NCI-H345 (cell line): ENCODE measurements at regions not wholly inside any gene's neighbourhood (a gene's known extent, or its start where the extent isn't known, plus 50 kb on each side); places are given as distances from the start of the nearest gene placed in this dataset.
"Not testable (repeated sequence)": the region's sequence is repeated elsewhere in the genome, so short reads cannot be mapped to it uniquely, and the experiment has no call there.

ENCODE experiments used
- DNase-seq: peaks from one replicate; lab custom pipeline; 2025; lab: John Stamatoyannopoulos, UW

DNA sequence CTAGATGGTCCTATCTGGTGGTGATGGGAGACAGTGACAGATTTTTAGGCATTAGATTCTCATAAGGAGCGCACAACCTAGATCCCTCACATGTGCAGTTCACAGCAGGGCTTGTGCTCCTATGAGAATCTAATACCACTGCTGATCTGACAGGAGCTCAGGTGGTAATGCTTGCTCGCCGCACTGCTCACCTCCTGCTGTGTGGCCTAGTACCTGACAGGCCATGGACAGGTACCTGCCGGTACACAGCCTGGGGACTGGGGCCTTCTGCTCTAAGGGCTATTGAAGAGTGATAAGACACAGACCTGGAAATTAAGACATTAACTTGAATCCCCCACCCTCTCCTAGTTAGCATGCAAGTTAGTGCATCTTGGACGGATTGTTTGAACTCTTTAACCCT lies 64.4 kb downstream of the KLRB1 start:
- DNase-seq, result not testable (repeated sequence)

DNA sequence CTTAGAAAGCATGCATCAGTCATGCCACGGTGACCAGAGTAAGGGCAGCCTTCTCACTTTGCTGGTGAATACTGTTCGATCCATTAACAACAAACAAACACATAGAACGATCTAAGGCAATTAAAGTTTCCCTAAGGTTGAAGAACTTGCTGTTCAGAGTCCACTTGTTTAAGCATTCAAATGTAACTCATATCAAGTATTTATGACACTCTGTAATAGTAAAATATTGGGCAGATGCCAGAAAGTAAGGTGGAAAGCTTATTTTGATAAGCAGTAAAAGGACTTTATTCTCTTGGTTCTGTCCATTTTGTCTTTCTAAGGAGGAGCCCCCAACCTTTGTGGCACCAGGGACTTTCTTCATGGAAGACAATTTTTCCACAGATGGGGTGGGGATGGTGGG lies 64.9 kb downstream of the KLRB1 start:
- DNase-seq, result not testable (repeated sequence)

DNA sequence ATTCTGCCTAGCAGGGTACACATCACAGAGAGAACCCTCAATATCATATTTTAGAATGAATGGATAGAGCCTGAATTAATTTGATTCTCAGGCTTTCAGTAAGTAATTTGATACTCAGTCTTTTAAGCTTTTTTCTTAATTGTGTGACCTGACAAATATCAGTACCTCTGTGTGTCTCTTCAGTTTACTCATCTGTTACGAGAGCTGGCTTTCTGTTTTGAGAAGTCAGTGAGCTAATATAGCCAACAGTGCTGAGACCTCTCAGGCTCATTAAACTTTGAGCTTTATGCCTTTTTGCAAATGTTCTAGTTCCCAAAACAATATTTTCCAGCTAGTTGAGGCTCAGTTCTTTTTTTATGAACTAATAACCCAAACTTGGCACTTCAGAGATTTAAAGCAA lies 91.8 kb downstream of the KLRB1 start:
- not testable (repeated sequence) for DNase-seq

DNA sequence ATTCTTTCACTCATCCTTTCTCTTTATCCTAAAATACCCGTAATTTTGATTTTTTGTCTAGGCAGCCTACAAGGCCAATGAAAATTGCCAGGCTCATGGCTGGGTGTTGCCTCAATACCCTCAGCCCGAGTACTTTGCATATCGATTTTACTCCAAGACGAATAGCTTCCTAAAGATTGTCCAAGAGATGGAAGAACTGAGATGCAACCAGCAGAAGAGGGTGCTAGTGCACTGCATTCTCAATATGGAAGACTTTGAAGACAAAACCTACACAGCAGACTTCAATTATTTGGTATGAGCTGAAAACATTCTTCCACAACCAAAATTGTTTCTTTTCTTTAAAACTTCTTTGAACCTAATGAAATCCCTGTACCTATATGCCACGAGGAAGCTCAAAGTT lies 95.0 kb downstream of the KLRB1 start:
- not testable (repeated sequence) for DNase-seq

DNA sequence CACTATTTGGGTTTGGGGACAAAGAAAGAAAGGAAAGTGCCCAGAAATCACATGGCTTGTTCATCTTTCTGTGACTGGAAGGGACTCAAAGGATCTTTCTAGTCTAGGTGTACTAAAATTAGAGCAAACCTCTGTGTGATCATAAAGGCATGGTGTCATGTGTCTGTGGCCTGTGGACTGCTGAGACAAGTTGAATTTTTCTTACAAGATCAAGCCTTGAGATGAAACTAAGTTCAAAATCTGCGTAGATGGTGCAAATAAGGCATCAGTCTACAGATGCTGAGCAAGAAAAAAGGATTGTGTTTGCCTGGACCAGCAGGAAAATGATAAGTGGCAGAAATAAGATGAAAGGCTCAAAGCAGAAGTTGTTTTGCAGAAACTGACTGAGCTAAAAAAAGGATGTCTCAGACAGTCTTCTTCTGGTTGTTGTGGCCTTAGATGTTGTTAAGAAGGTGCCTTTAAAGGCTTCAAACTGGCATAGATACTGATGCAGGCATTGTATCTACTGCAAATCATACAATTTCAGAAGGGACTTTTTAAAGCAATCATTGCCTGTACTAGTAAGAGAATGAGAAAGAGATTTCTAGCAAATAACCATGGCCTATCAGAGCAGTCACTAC lies 97.2 kb downstream of the KLRB1 start:
- not testable (repeated sequence) for DNase-seq

DNA sequence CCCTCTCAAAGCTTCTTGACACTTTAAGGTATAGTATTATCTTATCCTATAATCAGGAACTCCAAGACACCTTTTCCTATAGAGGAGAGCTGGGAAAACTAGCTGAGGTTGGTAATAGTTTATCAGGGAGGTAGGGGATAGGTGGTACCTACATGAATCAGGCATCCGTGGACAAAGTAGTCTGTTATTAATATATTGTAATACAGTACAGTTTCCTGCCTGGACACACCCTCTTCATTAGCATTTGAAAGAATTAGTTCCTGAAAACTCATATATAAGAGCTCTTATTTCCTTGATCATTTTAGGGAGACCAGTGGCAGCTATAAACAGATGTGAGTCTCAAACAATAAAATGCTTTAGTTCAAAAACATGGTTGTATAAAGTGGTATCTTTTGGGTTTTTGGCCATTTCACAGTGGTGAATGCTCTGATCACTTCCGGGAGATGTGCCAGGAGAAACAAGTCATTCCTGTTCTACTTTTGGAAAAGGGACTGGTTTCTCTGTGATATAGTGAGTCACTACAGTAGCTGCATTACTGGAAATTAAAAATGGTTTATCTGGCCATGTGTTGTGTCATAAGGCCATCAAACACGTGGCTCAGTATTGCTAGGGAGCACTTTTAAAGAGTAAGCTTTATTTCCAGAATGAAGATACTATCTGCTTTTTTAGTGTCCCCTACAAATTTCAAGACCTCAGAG lies 98.1 kb downstream of the KLRB1 start:
- no peak for DNase-seq

DNA sequence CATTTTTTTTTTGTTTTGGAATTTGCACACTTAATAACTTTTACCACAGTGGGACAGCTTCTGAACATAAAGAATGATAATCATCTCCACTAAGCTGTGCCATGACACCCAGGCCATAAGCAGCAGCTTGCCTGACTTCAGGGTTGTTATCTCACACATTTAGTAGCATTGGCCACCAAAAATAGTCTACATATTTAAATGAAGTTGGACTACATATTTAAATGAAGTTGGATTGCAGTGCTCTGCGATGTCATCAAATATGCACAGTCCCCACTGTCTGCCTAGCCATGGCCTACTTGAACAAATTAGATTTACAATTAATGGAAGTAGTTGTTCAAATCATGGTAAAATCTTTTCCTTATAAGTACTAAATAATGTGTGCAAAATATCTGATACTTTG lies 101.0 kb downstream of the KLRB1 start:
- DNase-seq, result no peak

DNA sequence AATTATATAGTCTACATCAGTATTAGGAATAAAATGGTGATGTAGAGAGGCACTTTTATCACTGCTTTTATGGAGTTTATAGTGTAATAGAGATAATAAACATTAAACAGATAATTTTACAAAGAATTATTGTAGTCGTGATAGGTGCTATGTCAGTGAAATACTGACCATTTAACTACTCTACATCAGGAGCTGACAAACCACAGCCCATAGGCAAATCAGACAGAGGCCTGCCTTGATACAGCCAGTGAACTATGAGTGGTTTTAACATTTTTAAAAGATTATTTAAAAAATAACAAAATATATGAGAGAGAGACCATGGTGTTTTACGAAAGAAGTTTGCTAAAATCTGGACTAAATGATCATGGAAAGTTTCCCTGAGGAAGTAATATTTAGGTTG lies 104.3 kb downstream of the KLRB1 start:
- not testable (repeated sequence) for DNase-seq

DNA sequence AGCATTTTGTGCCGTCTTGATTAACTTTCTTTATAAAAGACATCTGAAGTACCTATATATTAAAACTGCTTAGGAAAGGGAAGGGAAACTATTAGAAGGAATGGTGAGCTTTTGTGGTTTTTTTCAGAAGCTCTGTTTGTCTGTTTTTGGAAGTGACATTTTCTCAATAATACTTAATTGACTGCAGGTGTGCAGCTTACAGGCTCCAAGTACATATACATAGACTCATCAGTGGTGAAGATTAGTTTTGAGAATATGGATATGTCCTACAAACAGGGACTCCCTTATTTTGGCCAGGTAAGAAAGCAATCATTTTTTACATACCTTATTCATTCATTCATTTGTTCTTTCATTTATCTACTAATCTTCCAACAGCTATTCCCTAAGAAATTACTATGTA lies 104.9 kb downstream of the KLRB1 start:
- not testable (repeated sequence) for DNase-seq

DNA sequence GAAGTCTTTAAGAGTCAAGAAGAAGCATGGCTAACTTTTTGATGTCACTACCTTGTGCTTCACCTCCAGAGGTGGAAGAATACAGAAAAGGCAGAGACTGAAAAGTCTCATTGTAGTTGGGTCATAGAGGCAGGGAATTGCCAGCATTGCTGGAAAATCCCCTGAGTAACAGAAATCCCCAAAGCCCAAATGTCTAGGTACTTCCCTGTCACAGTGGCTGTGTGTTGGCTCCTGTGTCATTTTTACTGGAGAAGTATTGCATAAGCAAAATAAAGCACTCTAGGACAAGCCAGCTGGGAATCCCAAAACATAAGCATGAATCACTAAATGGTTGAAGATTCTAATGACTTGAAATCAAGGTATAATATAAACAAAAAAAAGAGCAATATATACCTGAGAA lies 114.4 kb downstream of the KLRB1 start:
- DNase-seq, result not testable (repeated sequence)

DNA sequence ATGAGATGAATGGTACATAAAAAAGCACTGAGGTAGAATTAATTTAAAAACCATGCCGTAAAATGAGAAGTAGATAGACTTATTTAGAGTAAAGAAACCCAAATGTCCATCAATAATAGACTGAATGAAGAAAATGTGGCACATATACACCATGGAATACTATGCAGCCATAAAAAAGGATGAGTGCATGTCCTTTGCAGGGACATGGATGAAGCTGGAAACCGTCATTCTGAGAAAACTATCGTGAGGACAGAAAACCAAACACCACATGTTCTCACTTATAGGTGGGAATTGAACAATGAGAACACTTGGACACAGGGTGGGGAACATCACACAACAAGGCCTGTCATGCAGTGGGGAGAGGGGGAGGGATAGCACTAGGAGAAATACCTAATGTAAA lies 126.4 kb downstream of the KLRB1 start:
- DNase-seq, result not testable (repeated sequence)

DNA sequence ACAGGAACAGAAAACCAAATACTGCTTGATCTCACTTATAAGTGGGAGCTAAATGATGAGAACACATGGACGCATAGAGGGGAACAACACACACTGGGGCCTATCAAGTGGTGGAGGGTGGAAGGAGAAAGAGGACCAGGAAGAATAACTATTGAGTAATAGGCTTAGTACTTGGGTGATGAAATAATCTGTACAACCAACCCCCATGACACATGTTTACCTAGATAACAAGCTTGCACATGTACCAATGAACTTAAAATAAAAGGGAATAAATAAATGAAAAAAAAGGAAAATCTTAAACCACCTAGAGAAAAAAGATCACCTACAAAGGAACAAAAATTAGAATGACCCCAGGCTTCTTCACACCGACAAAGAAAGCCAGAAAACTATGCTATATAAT lies 133.5 kb downstream of the KLRB1 start:
- not testable (repeated sequence) for DNase-seq

DNA sequence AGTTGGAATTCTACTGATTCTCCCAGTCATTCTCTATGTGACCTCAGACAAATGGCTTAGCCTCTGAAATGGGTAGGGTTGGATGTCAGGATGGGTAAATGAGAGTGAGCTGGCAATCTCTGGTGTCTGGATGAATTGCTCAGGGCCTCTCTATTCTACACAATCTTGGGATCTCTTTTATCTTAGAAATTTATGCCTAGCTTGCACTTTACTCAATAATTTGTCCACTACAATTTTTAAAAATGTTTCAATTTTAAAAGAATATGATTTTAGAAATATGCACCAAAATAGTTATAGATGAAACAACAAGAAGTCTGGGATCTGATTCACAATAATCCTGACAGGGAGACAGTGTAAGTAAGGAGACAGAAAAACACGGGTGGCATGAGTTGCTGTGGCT lies 134.1 kb downstream of the KLRB1 start:
- DNase-seq, result not testable (repeated sequence)

DNA sequence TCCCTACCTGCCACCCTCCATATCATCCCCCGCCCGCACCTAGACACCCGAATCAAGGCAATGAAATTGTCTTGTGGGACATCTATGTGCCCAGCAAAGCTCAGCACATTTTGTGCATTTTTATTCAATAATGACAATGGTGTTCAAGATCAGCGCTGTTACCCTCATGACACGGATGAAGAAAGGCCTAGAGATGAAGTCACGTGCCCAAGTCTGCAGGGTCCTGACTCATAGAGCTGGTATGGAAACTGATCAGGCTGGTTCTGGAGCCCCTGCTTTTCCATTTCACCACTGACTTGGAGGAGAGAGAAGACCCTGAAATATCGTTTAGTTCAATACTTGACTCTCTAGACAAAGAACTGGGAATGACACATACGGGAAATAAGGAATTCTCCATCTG lies 136.2 kb downstream of the KLRB1 start:
- DNase-seq, result not testable (repeated sequence)

DNA sequence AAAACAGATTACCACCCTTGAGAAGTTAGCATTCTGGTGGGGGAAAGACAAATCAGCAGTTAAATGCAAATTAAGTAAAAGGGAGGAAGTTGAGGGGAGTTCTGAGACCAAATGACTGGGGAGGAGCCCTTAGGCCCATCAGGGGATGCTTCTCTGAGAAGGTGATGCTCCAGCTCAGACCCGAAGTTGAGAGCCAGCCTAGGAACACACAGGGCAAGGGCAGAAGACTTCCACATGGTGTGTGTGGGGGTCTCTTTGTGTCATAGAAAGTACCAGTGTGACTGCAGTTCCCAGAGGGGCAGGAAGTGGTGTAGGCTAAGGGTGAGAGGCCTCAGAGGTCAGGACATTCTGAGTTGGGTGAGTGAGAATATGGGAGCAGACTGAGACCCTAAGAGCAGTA lies 137.3 kb downstream of the KLRB1 start:
- DNase-seq, result not testable (repeated sequence)

DNA sequence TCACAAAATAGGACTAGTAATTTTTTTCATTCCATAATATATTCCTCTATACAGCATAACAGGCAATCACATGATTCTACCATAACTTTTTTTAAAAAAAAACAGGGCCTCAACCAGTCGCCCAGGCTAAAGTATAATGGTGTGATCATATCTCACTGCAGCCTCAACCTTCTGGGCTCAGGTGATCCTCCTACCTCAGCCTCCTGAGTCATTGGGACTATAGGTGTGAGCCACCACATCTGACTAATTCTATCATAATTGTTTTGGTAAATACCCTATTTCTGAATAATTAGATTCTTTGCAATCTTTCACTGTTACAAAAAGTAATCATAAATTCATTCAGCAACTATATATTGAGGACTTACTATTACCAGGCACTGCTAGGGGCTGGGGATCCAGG lies 137.8 kb downstream of the KLRB1 start:
- not testable (repeated sequence) for DNase-seq

DNA sequence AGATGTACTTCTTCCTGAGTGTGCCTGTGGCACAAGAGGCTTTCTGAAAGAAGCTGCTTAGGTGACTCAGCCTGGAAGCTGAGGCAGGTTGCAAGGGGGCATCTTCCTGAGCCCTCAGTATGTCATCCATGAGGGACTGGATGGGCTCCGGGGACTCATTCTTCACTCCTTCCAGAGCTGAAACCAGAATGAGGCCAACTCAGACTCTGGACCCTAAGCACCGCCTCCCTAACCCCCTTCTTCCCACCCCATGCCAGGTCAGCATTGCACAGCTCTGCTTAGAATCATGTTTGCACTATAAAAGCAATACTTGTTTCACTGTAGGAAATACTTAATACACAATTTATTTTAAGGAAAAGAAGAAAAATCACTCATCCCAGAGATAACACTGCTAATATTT lies 138.3 kb downstream of the KLRB1 start:
- DNase-seq, result not testable (repeated sequence)

DNA sequence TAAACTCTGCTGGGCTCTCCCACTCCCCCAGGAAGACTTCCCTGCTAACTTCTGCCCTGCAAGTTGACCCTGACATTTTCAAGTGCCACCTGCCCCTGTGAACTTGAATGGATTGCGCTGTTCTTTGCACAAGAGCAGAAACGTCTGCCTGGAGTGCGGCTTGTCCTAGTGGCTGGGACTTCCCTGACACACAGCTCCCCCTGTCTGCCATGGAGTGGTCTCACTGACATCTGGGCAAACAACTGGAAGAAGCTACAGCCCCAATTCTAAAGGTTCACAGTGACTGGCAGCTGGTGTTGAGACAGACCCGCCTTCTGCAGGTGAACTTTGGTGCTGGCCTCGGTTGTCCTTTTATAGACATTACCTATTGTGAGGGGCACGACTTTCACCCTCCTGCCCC lies 138.7 kb downstream of the KLRB1 start:
- not testable (repeated sequence) for DNase-seq

DNA sequence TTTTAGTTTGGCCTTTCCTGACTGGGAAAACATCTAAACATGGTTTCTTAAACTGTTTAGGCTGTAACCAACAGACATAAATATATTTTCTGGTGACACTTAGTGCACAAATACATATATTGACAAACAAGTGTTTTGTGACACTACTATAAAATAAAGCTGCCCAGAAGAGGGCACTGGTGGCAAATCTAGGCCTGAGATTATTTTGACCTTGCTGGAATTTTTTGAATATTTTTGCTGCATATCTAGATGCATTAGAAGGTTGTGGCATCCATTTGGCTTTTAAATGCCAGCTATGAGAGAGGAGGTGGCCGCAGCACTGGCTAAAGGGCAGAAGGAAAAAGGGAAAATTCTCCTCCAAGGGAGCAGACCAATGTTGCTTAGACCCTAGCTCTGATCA lies 139.6 kb downstream of the KLRB1 start:
- not testable (repeated sequence) for DNase-seq

DNA sequence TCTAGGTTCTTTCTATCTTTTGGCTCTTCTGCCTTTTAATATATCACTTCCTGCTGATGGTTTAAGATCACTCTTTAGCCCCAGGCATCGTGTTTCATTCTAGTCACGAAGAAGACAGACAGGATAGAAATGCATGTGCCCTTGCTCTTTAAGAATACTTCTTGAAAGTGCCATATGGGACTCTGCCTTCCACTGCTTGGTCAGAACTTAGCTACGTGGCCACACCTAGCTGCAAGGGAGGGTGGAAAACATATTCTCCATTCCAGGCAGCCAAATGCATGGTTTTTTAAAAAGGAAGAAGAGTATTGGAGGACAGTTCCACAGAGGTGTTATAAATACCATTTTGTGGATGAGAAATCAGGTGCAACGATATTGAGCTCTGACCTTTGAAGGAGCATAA lies 143.3 kb downstream of the KLRB1 start:
- DNase-seq, result no peak

DNA sequence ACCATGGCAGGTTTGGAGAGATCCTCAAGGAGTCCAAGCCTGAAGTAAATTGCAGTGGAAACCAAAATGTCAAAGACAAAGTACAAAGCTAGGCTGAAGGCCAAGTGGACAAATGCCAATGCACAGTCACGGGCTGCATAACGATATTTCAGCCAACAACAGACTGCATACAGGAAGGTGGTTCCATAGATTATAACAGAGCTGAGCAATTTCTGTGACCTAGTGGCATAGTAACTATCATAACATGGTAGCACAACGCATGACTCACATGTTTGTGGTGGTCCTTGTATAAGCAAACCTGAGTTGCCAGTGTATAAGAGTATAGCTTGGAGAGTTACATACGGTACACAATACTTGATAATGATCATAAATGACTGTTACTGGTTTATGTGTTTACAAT lies 152.2 kb downstream of the KLRB1 start:
- DNase-seq, result not testable (repeated sequence)

DNA sequence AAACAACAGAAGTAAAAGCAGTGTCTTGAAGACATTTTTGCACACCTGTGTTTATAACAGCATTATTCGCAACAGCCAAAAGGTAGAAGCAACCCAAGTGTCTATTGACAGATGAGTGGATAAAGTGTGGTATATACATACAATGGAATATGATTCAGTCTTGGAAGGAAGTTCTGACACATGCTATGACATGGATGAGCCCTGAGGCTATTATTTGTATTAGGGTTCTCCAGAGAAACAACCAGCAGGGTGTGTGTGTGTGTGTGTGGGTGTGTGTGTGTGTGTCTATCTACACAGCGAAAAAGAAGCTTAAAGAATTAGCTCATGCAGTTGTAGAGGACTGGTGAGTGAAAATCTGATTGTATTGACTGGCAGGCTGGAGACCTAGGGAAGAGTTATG lies 153.7 kb downstream of the KLRB1 start:
- DNase-seq, result not testable (repeated sequence)

DNA sequence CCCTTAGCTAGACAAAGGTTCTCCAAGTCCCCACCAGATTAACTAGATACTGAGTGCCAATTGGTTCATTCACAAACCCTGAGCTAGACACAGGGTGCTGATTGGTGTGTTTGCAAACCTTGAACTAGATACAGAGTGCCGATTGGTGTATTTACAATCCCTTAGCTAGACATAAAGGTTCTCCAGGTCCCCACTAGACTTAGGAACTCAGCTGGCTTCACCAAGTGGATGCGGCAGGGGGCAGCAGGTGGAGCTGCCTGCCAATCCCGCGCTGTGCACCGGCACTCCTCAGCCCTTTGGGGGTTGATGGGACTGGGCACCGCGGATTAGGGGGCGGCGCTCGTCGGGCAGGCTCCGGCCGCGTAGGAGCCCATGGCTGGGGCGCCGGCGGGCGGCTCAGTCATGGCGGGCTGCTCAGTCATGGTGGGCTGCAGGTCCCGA lies 157.6 kb downstream of the KLRB1 start:
- not testable (repeated sequence) for DNase-seq

DNA sequence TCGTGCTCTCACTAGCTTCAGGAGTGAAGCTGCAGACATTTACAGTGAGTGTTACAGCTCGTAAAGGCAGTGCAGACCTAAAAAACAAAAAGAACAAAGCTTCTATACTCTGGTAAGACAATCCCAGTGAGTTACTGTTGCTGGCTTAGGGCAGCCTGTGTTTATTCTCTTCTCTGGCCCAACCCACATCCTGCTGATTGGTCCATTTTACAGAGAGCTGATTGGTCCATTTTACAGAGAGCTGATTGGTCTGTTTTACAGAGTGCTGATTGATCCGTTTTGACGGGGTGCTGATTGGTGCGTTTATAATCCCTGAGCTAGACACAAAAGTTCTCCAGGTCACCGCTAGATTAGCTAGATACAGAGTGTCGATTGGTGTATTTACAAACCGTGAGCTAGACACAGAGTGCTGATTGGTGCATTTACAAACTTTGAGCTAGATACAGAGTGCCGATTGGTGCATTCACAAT lies 158.0 kb downstream of the KLRB1 start:
- DNase-seq, result not testable (repeated sequence)
